ENCODE measurements at regions not wholly inside any gene's neighbourhood (a gene's known extent, or its start where the extent isn't known, plus 50 kb on each side); places are given as distances from the start of the nearest gene placed in this dataset.
"Not testable (repeated sequence)": the region's sequence is repeated elsewhere in the genome, so short reads cannot be mapped to it uniquely, and the experiment has no call there.

DNA sequence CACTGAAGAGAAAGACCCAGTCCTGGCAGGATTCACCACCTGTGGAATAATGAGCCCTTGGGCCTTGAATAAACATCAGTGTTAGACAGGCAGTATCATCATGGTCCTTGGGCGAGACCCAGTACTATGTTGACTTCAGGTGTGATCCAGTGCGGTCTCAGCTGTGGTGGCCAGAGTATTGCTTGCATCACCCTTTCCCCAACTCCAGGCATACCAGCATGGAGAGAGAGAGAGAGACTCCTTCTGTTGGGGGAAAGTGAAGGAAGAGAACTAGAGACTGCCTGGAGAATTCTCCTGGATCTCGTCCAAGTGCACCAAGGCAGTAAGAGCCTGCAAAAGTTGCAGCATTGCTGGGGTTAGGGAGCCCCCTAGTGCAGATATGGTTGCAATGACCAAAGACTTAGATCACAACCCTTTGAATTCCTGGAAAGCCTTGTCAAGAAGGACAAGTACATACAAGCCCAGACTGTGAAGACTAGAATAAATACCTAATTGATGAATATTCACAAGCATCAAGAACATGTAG, 61.1 kb upstream of the VAMP7 start:
- no peak overlapping the region for H3K4me3 ChIP-seq (ENCODE audit: low read length)
- no peaks in the 10 kb centered on the region for H3K9me3 ChIP-seq (ENCODE audit: low read length)
- DNase-seq, result peak; percentile 2 to 58 (median 17)
- Mint-ChIP-seq H3K9me3 (peaks cover 0 to 8% (median 2%) of the 10 kb centered on the region in 5 donors), H3K4me3 (no peak overlapping the region), H3K4me1 (no peaks in the 10 kb centered on the region), H3K27ac (no peak overlapping the region), H3K36me3 (no peaks in the 10 kb centered on the region), H3K27me3 (peaks cover 12 to 27% of the 10 kb centered on the region in 2 donors)
- ChIA-PET POLR2A (no interaction called here), CTCF (no interaction called here)
- H3K36me3 ChIP-seq (ENCODE audit: insufficient read depth, low read length), result no peaks in the 10 kb centered on the region
- H3K27me3 ChIP-seq (ENCODE audit: insufficient read depth, low read length, poor library complexity, severe bottlenecking), result no peaks in the 10 kb centered on the region
- no peak overlapping the region for H3K27ac ChIP-seq (ENCODE audit: low read depth, low read length)
- H3K4me1 ChIP-seq (ENCODE audit: insufficient read depth, low read length), result no peaks in the 10 kb centered on the region

GRCh38 chrX:155819525-155819924, 61.6 kb upstream of the VAMP7 start:
- no peak for DNase-seq
- CTCF ChIA-PET, result no interaction called here
- Histone ChIP-seq H3K4me3 (ENCODE audit: low read length) (no peak overlapping the region), H3K27me3 (ENCODE audit: insufficient read depth, low read length, poor library complexity, severe bottlenecking) (no peaks in the 10 kb centered on the region), H3K36me3 (ENCODE audit: insufficient read depth, low read length) (no peaks in the 10 kb centered on the region), H3K4me1 (ENCODE audit: insufficient read depth, low read length) (no peaks in the 10 kb centered on the region), H3K9me3 (ENCODE audit: low read length) (no peaks in the 10 kb centered on the region), H3K27ac (ENCODE audit: low read depth, low read length) (no peak overlapping the region)
- Mint-ChIP-seq H3K4me1 (no peaks in the 10 kb centered on the region), H3K27ac (no peak overlapping the region), H3K4me3 (no peak overlapping the region), H3K27me3 (peaks cover 12 to 22% of the 10 kb centered on the region in 2 donors), H3K36me3 (no peaks in the 10 kb centered on the region), H3K9me3 (peaks cover 0 to 5% (median 2%) of the 10 kb centered on the region in 5 donors)
- POLR2A ChIA-PET, result no interaction called here

DNA sequence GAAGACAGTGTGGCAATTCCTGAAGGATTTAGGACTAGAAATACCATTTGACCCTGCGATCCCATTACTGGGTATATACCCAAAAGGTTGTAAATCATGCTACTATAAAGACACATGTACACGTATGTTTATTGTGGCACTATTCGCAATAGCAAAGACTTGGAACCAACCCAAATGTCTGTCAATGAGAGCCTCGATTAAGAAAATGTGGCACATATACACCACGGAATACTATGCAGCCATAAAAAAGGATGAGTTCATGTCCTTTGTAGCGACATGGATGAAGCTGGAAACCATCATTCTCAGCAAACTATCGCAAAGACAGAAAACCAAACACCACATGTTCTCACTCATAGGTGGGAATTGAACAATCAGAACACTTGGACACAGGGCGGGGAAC, 66.8 kb upstream of the VAMP7 start:
- H3K36me3 Mint-ChIP-seq; H3K4me1 ChIP-seq (ENCODE audit: insufficient read depth, low read length); DNase-seq; CTCF ChIA-PET; H3K27ac ChIP-seq (ENCODE audit: low read depth, low read length); POLR2A ChIA-PET; H3K4me3 ChIP-seq (ENCODE audit: low read length); H3K4me3 Mint-ChIP-seq; H3K4me1 Mint-ChIP-seq; H3K36me3 ChIP-seq (ENCODE audit: insufficient read depth, low read length); H3K9me3 ChIP-seq (ENCODE audit: low read length); H3K27me3 ChIP-seq (ENCODE audit: insufficient read depth, low read length, poor library complexity, severe bottlenecking); H3K27ac Mint-ChIP-seq: not testable (repeated sequence)
- Mint-ChIP-seq H3K27me3 (peaks cover 3 to 10% of the 10 kb centered on the region in 2 donors), H3K9me3 (peaks cover 0 to 12% (median 4%) of the 10 kb centered on the region in 5 donors)

DNA sequence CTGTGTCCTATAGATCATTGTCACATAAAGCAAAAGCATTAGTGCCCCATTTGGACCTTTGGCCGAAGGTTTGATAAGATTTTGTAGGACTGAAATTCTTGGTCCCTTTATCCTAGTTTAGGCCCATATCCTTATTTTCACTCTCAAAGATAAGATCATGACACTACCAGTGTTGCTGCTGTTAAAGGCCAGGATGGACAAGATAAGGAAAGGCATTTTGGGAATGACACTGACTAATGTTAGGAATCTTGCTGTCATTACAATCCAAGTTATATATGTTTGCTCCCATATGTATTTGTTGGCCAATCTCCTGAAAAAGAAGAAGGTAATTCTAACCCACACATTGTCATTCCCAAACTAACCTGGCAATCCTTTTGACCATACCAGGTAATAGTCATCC, 101.3 kb upstream of the VAMP7 start:
- Mint-ChIP-seq H3K9me3 (no peaks in the 10 kb centered on the region), H3K4me1 (no peaks in the 10 kb centered on the region), H3K4me3 (no peak overlapping the region), H3K36me3 (no peaks in the 10 kb centered on the region), H3K27me3 (no peaks in the 10 kb centered on the region), H3K27ac (no peak overlapping the region)
- no peaks in the 10 kb centered on the region for H3K9me3 ChIP-seq (ENCODE audit: low read length)
- no peak overlapping the region for H3K4me3 ChIP-seq (ENCODE audit: low read length)
- no peaks in the 10 kb centered on the region for H3K4me1 ChIP-seq (ENCODE audit: insufficient read depth, low read length)
- H3K27ac ChIP-seq (ENCODE audit: low read depth, low read length), result no peak overlapping the region
- ChIA-PET POLR2A (no interaction called here), CTCF (no interaction called here)
- DNase-seq, result no peak
- no peaks in the 10 kb centered on the region for H3K36me3 ChIP-seq (ENCODE audit: insufficient read depth, low read length)
- H3K27me3 ChIP-seq (ENCODE audit: insufficient read depth, low read length, poor library complexity, severe bottlenecking), result no peaks in the 10 kb centered on the region

- H3K36me3 Mint-ChIP-seq, result no peaks in the 10 kb centered on the region
- CTCF ChIA-PET, result no interaction called here
These were observed 102.1 kb upstream of the VAMP7 start for GRCh38 chrX:155778844-155779553.

GRCh38 chrX:155774387-155774786, 106.8 kb upstream of the VAMP7 start:
- H3K4me1 ChIP-seq (ENCODE audit: insufficient read depth, low read length), result no peaks in the 10 kb centered on the region
- no peak overlapping the region for H3K27ac ChIP-seq (ENCODE audit: low read depth, low read length)
- H3K9me3 ChIP-seq (ENCODE audit: low read length), result no peaks in the 10 kb centered on the region
- peaks cover 0 to 2% (median 0%) of the 10 kb centered on the region in 5 donors for H3K9me3 Mint-ChIP-seq
- no peaks in the 10 kb centered on the region for H3K36me3 Mint-ChIP-seq
- H3K27ac Mint-ChIP-seq, result peak overlapping the region in 1 of 8 donors; percentile 56
- POLR2A ChIA-PET, result no interaction called here
- no peaks in the 10 kb centered on the region for H3K4me1 Mint-ChIP-seq
- no peaks in the 10 kb centered on the region for H3K27me3 ChIP-seq (ENCODE audit: insufficient read depth, low read length, poor library complexity, severe bottlenecking)
- no peak overlapping the region for H3K4me3 ChIP-seq (ENCODE audit: low read length)
- no peak for DNase-seq
- no peak overlapping the region for H3K4me3 Mint-ChIP-seq
- CTCF ChIA-PET, result no interaction called here
- H3K36me3 ChIP-seq (ENCODE audit: insufficient read depth, low read length), result no peaks in the 10 kb centered on the region
- peaks cover 0 to 3% of the 10 kb centered on the region in 2 donors for H3K27me3 Mint-ChIP-seq

More at GRCh38 chrX:155778844-155779553, 102.1 kb upstream of the VAMP7 start:
- no peak overlapping the region for H3K4me3 ChIP-seq (ENCODE audit: low read length)
- no peaks in the 10 kb centered on the region for H3K36me3 ChIP-seq (ENCODE audit: insufficient read depth, low read length)
- POLR2A ChIA-PET, result no interaction called here
- H3K27ac Mint-ChIP-seq, result no peak overlapping the region
- H3K4me1 Mint-ChIP-seq, result no peaks in the 10 kb centered on the region
- H3K9me3 Mint-ChIP-seq, result peaks cover 0 to 2% (median 0%) of the 10 kb centered on the region in 5 donors
- H3K27ac ChIP-seq (ENCODE audit: low read depth, low read length), result no peak overlapping the region
- no peak for DNase-seq
- no peaks in the 10 kb centered on the region for H3K4me1 ChIP-seq (ENCODE audit: insufficient read depth, low read length)
- H3K9me3 ChIP-seq (ENCODE audit: low read length), result no peaks in the 10 kb centered on the region
- H3K4me3 Mint-ChIP-seq, result no peak overlapping the region
- H3K27me3 ChIP-seq (ENCODE audit: insufficient read depth, low read length, poor library complexity, severe bottlenecking), result no peaks in the 10 kb centered on the region
- H3K27me3 Mint-ChIP-seq, result peaks cover 0 to 1% of the 10 kb centered on the region in 2 donors

DNA sequence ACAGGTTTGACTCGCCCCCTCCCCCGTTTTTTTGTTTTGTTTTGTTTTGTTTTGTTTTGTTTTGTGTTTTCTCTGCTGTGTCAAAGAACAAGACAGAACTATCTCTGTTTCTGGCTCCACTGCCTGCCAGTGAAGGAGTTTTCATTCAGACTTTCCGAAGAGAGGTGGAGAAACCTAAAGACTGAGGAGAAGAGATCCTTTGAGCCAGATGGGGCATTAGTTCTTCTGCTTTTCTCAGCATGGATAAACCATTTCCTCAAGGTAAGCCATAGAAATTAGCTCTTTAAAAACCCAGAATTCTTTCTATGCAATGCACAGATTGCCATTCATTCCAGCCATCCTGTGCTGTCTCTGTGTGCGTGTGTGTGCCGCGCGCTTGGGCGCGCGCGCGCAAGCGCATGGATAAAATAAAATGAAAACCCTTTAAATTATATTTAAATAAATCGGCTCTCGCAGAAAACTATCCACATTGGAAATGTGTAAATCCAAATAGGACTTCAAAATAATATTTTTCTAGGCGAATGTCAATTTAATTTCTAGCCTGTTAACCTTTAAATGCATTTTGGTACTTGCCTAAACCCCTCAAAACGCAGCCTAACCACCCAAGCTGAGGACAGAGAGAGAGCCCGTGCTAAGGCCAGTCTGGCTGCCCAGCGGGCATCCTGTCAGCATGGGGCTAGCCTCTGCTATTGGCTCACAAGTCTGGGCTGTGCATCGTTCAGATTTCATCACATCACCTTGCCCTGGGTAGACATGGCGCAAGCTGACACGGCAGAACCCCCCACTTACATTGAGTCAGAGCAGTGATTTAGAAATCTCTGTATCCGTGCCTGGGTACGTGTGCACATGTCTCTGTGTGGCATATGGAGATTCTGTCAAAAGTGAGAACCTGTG, 113.0 kb upstream of the VAMP7 start:
- Histone ChIP-seq H3K27me3 (ENCODE audit: insufficient read depth, low read length, poor library complexity, severe bottlenecking) (no peaks in the 10 kb centered on the region), H3K4me3 (ENCODE audit: low read length) (no peak overlapping the region), H3K4me1 (ENCODE audit: insufficient read depth, low read length) (no peaks in the 10 kb centered on the region), H3K36me3 (ENCODE audit: insufficient read depth, low read length) (no peaks in the 10 kb centered on the region), H3K27ac (ENCODE audit: low read depth, low read length) (no peak overlapping the region), H3K9me3 (ENCODE audit: low read length) (no peaks in the 10 kb centered on the region)
- peaks cover 0 to 1% of the 10 kb centered on the region in 2 donors for H3K27me3 Mint-ChIP-seq
- no peak for DNase-seq
- peaks cover 0 to 2% (median 0%) of the 10 kb centered on the region in 5 donors for H3K9me3 Mint-ChIP-seq
- ChIA-PET CTCF (no interaction called here), POLR2A (no interaction called here)
- H3K36me3 Mint-ChIP-seq, result peaks cover 0 to 3% (median 0%) of the 10 kb centered on the region in 3 donors
- H3K4me3 Mint-ChIP-seq, result peak overlapping the region; percentile 57 to 89 (median 71)
- H3K27ac Mint-ChIP-seq, result peak overlapping the region in 1 of 8 donors; percentile 24
- peaks cover 6 to 8% (median 7%) of the 10 kb centered on the region in 3 donors for H3K4me1 Mint-ChIP-seq

Measured in CD8-positive, alpha-beta memory T cell (primary cell).